GM23338 (cell line): ENCODE measurements at regions not wholly inside any gene's neighbourhood (a gene's known extent, or its start where the extent isn't known, plus 50 kb on each side); places are given as distances from the start of the nearest gene placed in this dataset.

ENCODE experiments used
- ATAC-seq: fragments of 200-7000 bp; cut with Tn5 transposase; 3 replicates; pipeline ENCODE4 v1.9.1; 2020
- DNase-seq: peaks from one replicate; pipeline ENCODE4 v3.0.0-alpha.2; 2015; ENCODE audit warnings: low spot score
- H2AFZ ChIP-seq: fragments of 200-600 bp; sonication (generic); 2 replicates; pipeline ENCODE4 v1.8.0; 2016; ENCODE audit warnings: antibody characterized with exemption, mild to moderate bottlenecking, moderate library complexity
- H3F3A ChIP-seq: fragments of 200-600 bp; sonication (generic); replicated peaks from 2 replicates; pipeline ENCODE4 v1.8.0; 2017; ENCODE audit warnings: antibody characterized with exemption, mixed run types, low read depth
- H3K27ac ChIP-seq: fragments of 200-600 bp; sonication (generic); 2 replicates; pipeline ENCODE4 v1.6.1; 2016; ENCODE audit warnings: low read depth
- H3K27me3 ChIP-seq: fragments of 200-600 bp; sonication (generic); 2 replicates; pipeline ENCODE4 v1.8.0; 2016; ENCODE audit warnings: mild to moderate bottlenecking, mixed run types, moderate library complexity; ENCODE audit not compliant: insufficient read depth
- H3K36me3 ChIP-seq: fragments of 200-600 bp; sonication (generic); 2 replicates; pipeline ENCODE4 v1.8.0; 2016; ENCODE audit warnings: mild to moderate bottlenecking; ENCODE audit not compliant: insufficient read depth
- H3K4me1 ChIP-seq: fragments of 200-600 bp; sonication (generic); 2 replicates; pipeline ENCODE4 v1.8.0; 2016; ENCODE audit warnings: mild to moderate bottlenecking, moderate library complexity; ENCODE audit not compliant: insufficient read depth
- H3K4me2 ChIP-seq: fragments of 200-600 bp; sonication (generic); 2 replicates; pipeline ENCODE4 v1.7.1; 2017; ENCODE audit warnings: mixed run types
- H3K4me3 ChIP-seq: fragments of 200-600 bp; sonication (generic); 2 replicates; pipeline ENCODE4 v1.6.1; 2016; ENCODE audit warnings: mixed run types
- H3K79me2 ChIP-seq: fragments of 200-600 bp; sonication (generic); replicated peaks from 2 replicates; pipeline ENCODE4 v1.8.0; 2017; ENCODE audit warnings: mild to moderate bottlenecking; ENCODE audit not compliant: insufficient read depth
- H3K9me2 ChIP-seq: fragments of 200-600 bp; sonication (generic); 2 replicates; pipeline ENCODE4 v1.8.0; 2017; ENCODE audit not compliant: insufficient read depth
- H4K20me1 ChIP-seq: fragments of 200-600 bp; sonication (generic); replicated peaks from 2 replicates; pipeline ENCODE4 v1.8.0; 2017; ENCODE audit warnings: mild to moderate bottlenecking; ENCODE audit not compliant: insufficient read depth
- H3K27ac Mint-ChIP-seq: 2 replicates; pipeline ENCODE4 v1.8.0; 2020; ENCODE audit warnings: inconsistent platforms, mild to moderate bottlenecking, moderate library complexity, mixed read lengths
- H3K27me3 Mint-ChIP-seq: 3 replicates; pipeline ENCODE4 v1.8.0; 2022; ENCODE audit warnings: low read depth, mild to moderate bottlenecking, moderate library complexity, mixed read lengths, inconsistent platforms; ENCODE audit not compliant: insufficient read depth, poor library complexity
- H3K36me3 Mint-ChIP-seq: 3 replicates; pipeline ENCODE4 v1.8.0; 2021; ENCODE audit warnings: low read depth, mild to moderate bottlenecking, inconsistent platforms, moderate library complexity, mixed read lengths
- H3K4me1 Mint-ChIP-seq: 3 replicates; pipeline ENCODE4 v1.8.0; 2020; ENCODE audit warnings: mild to moderate bottlenecking, inconsistent platforms, mixed read lengths
- H3K4me3 Mint-ChIP-seq: 3 replicates; pipeline ENCODE4 v1.8.0; 2021; ENCODE audit warnings: moderate library complexity, mild to moderate bottlenecking, inconsistent platforms, mixed read lengths
- H3K9me3 Mint-ChIP-seq: 3 replicates; pipeline ENCODE4 v1.8.0; 2020; ENCODE audit warnings: moderate library complexity, mild to moderate bottlenecking, inconsistent platforms, mixed read lengths
- CREB1 ChIP-seq: fragments of 250-450 bp; sonication (Bioruptor Pico); IDR thresholded peaks from 2 replicates; pipeline ENCODE4 v1.5.0; 2020; ENCODE audit warnings: low read depth, mild to moderate bottlenecking, moderate library complexity
- CTCF ChIP-seq, 2 experiments: fragments of 200-600 bp in 1 of 2; sonication (generic) in 1 of 2; conservative IDR thresholded peaks; 2 replicates each; pipeline versions ENCODE4 v1.5.1 to v1.6.1; 2016 to 2017; ENCODE audit warnings: antibody characterized with exemption in 2 of 2, low read depth in 2 of 2, mild to moderate bottlenecking in 2 of 2, moderate library complexity in 1 of 2
- ETS1 ChIP-seq: IDR thresholded peaks from 2 replicates; pipeline ENCODE4 v1.6.1; 2016; ENCODE audit warnings: antibody characterized with exemption
- EZH2phosphoT487 ChIP-seq: fragments of 200-600 bp; sonication (generic); IDR thresholded peaks from one replicate; pipeline ENCODE4 v1.8.1; 2018; ENCODE audit warnings: antibody characterized with exemption; ENCODE audit not compliant: unreplicated experiment
- NANOG ChIP-seq: IDR thresholded peaks from 2 replicates; pipeline ENCODE4 v1.6.1; 2016; ENCODE audit warnings: antibody characterized with exemption, borderline replicate concordance
- POLR2AphosphoS5 ChIP-seq: IDR thresholded peaks from 2 replicates; pipeline ENCODE4 v1.6.1; 2016; ENCODE audit warnings: antibody characterized with exemption, low read depth
- ZNF114 ChIP-seq: fragments of 250-450 bp; sonication (Bioruptor Pico); IDR thresholded peaks from 2 replicates; pipeline ENCODE4 v1.5.0; 2020; ENCODE audit warnings: mild to moderate bottlenecking, moderate library complexity
- ZNF331 ChIP-seq: fragments of 250-450 bp; sonication (Bioruptor Pico); IDR thresholded peaks from 2 replicates; pipeline ENCODE4 v1.5.0; 2020; ENCODE audit warnings: low read depth, mild to moderate bottlenecking, moderate library complexity

- no peaks in the 10 kb centered on the region for H3K79me2 ChIP-seq
- Mint-ChIP-seq H3K9me3 (no peaks in the 10 kb centered on the region; the same call in 2 of the 3 replicates), H3K27me3 (peaks cover 54% of the 10 kb centered on the region)
Observed at GRCh38 chr1:68294367-68295066, 62.2 kb upstream of the WLS start.

GRCh38 chr1:68293609-68294366 lies 61.5 kb upstream of the WLS start:
- peaks cover 79% of the 10 kb centered on the region for H3K27me3 ChIP-seq
- H3K79me2 ChIP-seq = no peaks in the 10 kb centered on the region
- DNase-seq (peak; percentile 93), ATAC-seq (peak; percentile 69)
- Mint-ChIP-seq H3K9me3 (no peaks in the 10 kb centered on the region; the same call in 2 of the 3 replicates), H3K27me3 (peaks cover 51% of the 10 kb centered on the region), H3K36me3 (no peaks in the 10 kb centered on the region; the same call in 2 of the 3 replicates), H3K4me1 (peaks cover 41% of the 10 kb centered on the region), H3K27ac (no peak overlapping the region), H3K4me3 (peak overlapping the region; percentile 61)
- no peaks in the 10 kb centered on the region for H3K36me3 ChIP-seq
- no peak overlapping the region for H2AFZ ChIP-seq
- no peaks in the 10 kb centered on the region for H3F3A ChIP-seq
- H3K9me2 ChIP-seq = no peaks in the 10 kb centered on the region
- peak overlapping the region; percentile 68 for H3K27ac ChIP-seq
- peak overlapping the region; percentile 46 for H3K4me3 ChIP-seq
- no peaks in the 10 kb centered on the region for H4K20me1 ChIP-seq
- 0 out of 2 replicates have a peak, but pooled peaks have one; percentile 59 for TF ChIP-seq CREB1 (CRISPR knock-in tag)
- no peak for TF ChIP-seq POLR2AphosphoS5
- peak; percentile 59; the same call in 1 of the 2 replicates for TF ChIP-seq NANOG
- no peak for TF ChIP-seq ZNF331 (CRISPR knock-in tag)
- peak overlapping the region; percentile 63 for H3K4me2 ChIP-seq
- peaks cover 22% of the 10 kb centered on the region for H3K4me1 ChIP-seq

More at GRCh38 chr1:68294367-68295066, 62.2 kb upstream of the WLS start:
- no peak overlapping the region for H2AFZ ChIP-seq
- H3K9me2 ChIP-seq = no peaks in the 10 kb centered on the region
- ATAC-seq (peak; percentile 31), DNase-seq (no peak)
- H3K4me3 ChIP-seq = peak overlapping the region; percentile 46
- no peak overlapping the region for H3K27ac Mint-ChIP-seq
- H3F3A ChIP-seq = no peaks in the 10 kb centered on the region
- peaks cover 41% of the 10 kb centered on the region for H3K4me1 Mint-ChIP-seq
- TF ChIP-seq ZNF331 (CRISPR knock-in tag) (no peak), ETS1 (no peak), POLR2AphosphoS5 (no peak), ZNF114 (CRISPR knock-in tag) (no peak), NANOG (no peak), CREB1 (CRISPR knock-in tag) (no peak), EZH2phosphoT487 (no peak), CTCF (conservative IDR thresholded peaks at IDR 0.05; ENCODE audit: low read depth in 2 of 2) (no peak)
- no peaks in the 10 kb centered on the region for H3K36me3 ChIP-seq
- peaks cover 22% of the 10 kb centered on the region for H3K4me1 ChIP-seq
- H3K27me3 ChIP-seq = peaks cover 79% of the 10 kb centered on the region
- H3K4me2 ChIP-seq = peak overlapping the region; percentile 63
- peak overlapping the region; percentile 61 for H3K4me3 Mint-ChIP-seq
- no peaks in the 10 kb centered on the region; the same call in 2 of the 3 replicates for H3K36me3 Mint-ChIP-seq
- no peaks in the 10 kb centered on the region for H4K20me1 ChIP-seq
- H3K27ac ChIP-seq = no peak overlapping the region
